Loucy (cell line): ENCODE measurements at regions not wholly inside any gene's neighbourhood (a gene's known extent, or its start where the extent isn't known, plus 50 kb on each side); places are given as distances from the start of the nearest gene placed in this dataset.

ENCODE experiments used
- H2AFZ ChIP-seq: fragments of 200-600 bp; sonication (generic); 2 replicates; pipeline ENCODE4 v1.6.0; 2016; ENCODE audit warnings: antibody characterized with exemption, mild to moderate bottlenecking, low read length, moderate library complexity
- H3F3A ChIP-seq: fragments of 200-600 bp; 2 replicates; pipeline ENCODE4 v1.6.0; 2016; ENCODE audit warnings: antibody characterized with exemption, low read depth, mild to moderate bottlenecking
- H3K27me3 ChIP-seq: fragments of 200-600 bp; sonication (generic); 2 replicates; pipeline ENCODE4 v1.6.1; 2014; ENCODE audit warnings: low read length, mild to moderate bottlenecking; ENCODE audit not compliant: insufficient read depth, poor library complexity, severe bottlenecking
- H3K36me3 ChIP-seq: fragments of 200-600 bp; sonication (generic); 2 replicates; pipeline ENCODE4 v1.6.1; 2016; ENCODE audit warnings: low read length; ENCODE audit not compliant: insufficient read depth
- H3K4me1 ChIP-seq: fragments of 200-600 bp; sonication (generic); 2 replicates; pipeline ENCODE4 v1.5.1; 2014; ENCODE audit warnings: low read length, mild to moderate bottlenecking; ENCODE audit not compliant: insufficient read depth, poor library complexity, severe bottlenecking
- H3K4me2 ChIP-seq: fragments of 200-600 bp; sonication (generic); 2 replicates; pipeline ENCODE4 v1.6.0; 2014; ENCODE audit warnings: antibody characterized with exemption, low read length, low read depth, mild to moderate bottlenecking; ENCODE audit not compliant: poor library complexity, severe bottlenecking
- H3K4me3 ChIP-seq: fragments of 200-600 bp; sonication (generic); 2 replicates; pipeline ENCODE4 v1.5.1; 2014; ENCODE audit warnings: low read length, mild to moderate bottlenecking, mixed read lengths; ENCODE audit not compliant: poor library complexity, severe bottlenecking
- H3K79me2 ChIP-seq: fragments of 200-600 bp; sonication (generic); 2 replicates; pipeline ENCODE4 v1.6.1; 2014; ENCODE audit warnings: low read length; ENCODE audit not compliant: insufficient read depth
- H3K9ac ChIP-seq: fragments of 200-600 bp; sonication (generic); 2 replicates; pipeline ENCODE4 v1.6.0; 2014; ENCODE audit warnings: mild to moderate bottlenecking, low read depth, low read length, moderate library complexity; ENCODE audit not compliant: poor library complexity, severe bottlenecking
- H3K9me2 ChIP-seq: fragments of 200-600 bp; sonication (generic); replicated peaks from 2 replicates; pipeline ENCODE4 v1.6.1; 2016; ENCODE audit warnings: low read depth, low read length, mixed read lengths
- H3K9me3 ChIP-seq: fragments of 200-600 bp; sonication (generic); 2 replicates; pipeline ENCODE4 v1.6.1; 2014; ENCODE audit warnings: mild to moderate bottlenecking, antibody characterized with exemption, low read length, low read depth; ENCODE audit not compliant: insufficient read depth
- H4K20me1 ChIP-seq: fragments of 200-600 bp; sonication (generic); 2 replicates; pipeline ENCODE4 v1.6.0; 2014; ENCODE audit warnings: antibody characterized with exemption, low read length, mild to moderate bottlenecking; ENCODE audit not compliant: insufficient read depth, poor library complexity, severe bottlenecking
- EZH2phosphoT487 ChIP-seq: fragments of 200-600 bp; IDR thresholded peaks from 2 replicates; pipeline ENCODE4 v1.6.1; 2018; ENCODE audit warnings: antibody characterized with exemption, mild to moderate bottlenecking, moderate library complexity, borderline replicate concordance
- TF ChIP-seq, protein P1 (sequence below): fragments of 200-600 bp; sonication (generic); conservative IDR thresholded peaks from 2 replicates; pipeline ENCODE4 v1.5.1; 2014; ENCODE audit warnings: mild to moderate bottlenecking, antibody characterized with exemption, low read length

DNA sequence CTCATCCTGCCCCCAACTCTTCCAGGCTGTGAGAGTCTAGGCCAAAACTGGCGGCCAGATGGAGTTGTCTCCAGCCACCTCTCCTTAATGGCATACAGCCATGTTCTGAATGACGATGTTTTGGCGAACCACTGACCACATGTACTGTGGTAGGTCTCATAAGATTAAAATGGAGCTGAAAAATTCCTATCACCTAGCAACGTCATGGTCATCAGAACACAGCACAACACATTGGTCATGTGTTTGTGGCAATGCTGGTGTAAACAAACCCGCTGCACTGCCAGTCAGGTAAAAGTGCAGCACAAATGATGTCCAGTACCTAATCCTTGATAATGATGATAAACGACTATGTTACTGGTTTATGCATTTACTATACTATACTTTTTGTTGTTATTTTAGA is 290.0 kb upstream of the MKI67 start:
- Histone ChIP-seq H4K20me1 (no peaks in the 10 kb centered on the region), H3K4me3 (no peak overlapping the region), H3K9me2 (no peaks in the 10 kb centered on the region), H3K9ac (no peak overlapping the region), H3K79me2 (no peaks in the 10 kb centered on the region), H3K36me3 (no peaks in the 10 kb centered on the region), H3K9me3 (no peaks in the 10 kb centered on the region; the same call in 1 of the 2 replicates), H2AFZ (no peak overlapping the region), H3K27me3 (no peaks in the 10 kb centered on the region), H3K4me2 (no peak overlapping the region), H3K4me1 (no peaks in the 10 kb centered on the region), H3F3A (no peaks in the 10 kb centered on the region)
- TF ChIP-seq, protein P1, sequence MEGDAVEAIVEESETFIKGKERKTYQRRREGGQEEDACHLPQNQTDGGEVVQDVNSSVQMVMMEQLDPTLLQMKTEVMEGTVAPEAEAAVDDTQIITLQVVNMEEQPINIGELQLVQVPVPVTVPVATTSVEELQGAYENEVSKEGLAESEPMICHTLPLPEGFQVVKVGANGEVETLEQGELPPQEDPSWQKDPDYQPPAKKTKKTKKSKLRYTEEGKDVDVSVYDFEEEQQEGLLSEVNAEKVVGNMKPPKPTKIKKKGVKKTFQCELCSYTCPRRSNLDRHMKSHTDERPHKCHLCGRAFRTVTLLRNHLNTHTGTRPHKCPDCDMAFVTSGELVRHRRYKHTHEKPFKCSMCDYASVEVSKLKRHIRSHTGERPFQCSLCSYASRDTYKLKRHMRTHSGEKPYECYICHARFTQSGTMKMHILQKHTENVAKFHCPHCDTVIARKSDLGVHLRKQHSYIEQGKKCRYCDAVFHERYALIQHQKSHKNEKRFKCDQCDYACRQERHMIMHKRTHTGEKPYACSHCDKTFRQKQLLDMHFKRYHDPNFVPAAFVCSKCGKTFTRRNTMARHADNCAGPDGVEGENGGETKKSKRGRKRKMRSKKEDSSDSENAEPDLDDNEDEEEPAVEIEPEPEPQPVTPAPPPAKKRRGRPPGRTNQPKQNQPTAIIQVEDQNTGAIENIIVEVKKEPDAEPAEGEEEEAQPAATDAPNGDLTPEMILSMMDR, result no peak
- no peak for TF ChIP-seq EZH2phosphoT487

DNA sequence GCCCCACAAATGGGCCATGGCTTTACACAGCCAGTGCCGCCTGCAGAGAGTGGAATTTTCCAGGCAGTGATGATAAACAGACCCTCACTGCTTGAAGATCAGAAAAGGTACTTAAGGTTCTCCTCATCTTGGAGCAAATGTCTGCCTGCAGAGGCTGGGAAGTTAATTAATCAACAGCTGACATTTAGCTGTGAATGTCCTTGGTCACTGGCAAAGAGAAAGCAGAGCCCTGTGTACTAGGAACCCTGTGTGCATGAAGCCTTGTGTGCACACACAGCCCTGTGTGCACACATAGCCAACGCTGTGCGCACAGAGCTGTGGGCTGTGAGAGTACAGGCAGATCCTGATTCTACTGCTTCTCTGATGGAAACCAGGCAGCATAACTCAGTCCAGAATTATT is 291.6 kb upstream of the MKI67 start:
- Histone ChIP-seq H3K79me2 (no peaks in the 10 kb centered on the region), H4K20me1 (no peaks in the 10 kb centered on the region), H2AFZ (no peak overlapping the region), H3K9ac (no peak overlapping the region), H3K9me2 (no peaks in the 10 kb centered on the region), H3K9me3 (no peaks in the 10 kb centered on the region), H3K4me3 (no peak overlapping the region), H3F3A (no peaks in the 10 kb centered on the region), H3K4me2 (no peak overlapping the region), H3K4me1 (no peaks in the 10 kb centered on the region), H3K36me3 (no peaks in the 10 kb centered on the region), H3K27me3 (no peaks in the 10 kb centered on the region)
- TF ChIP-seq, protein P1, result no peak
- TF ChIP-seq EZH2phosphoT487, result no peak

GRCh38 chr10:128418819-128419218 is 292.6 kb upstream of the MKI67 start:
- no peaks in the 10 kb centered on the region for H3K27me3 ChIP-seq
- no peaks in the 10 kb centered on the region for H3K79me2 ChIP-seq
- H3K4me3 ChIP-seq, result no peak overlapping the region
- TF ChIP-seq EZH2phosphoT487, result no peak
- TF ChIP-seq, protein P1, result no peak
- H3K4me2 ChIP-seq, result no peak overlapping the region
- H4K20me1 ChIP-seq, result no peaks in the 10 kb centered on the region
- H3K9me2 ChIP-seq, result no peaks in the 10 kb centered on the region
- H2AFZ ChIP-seq, result no peak overlapping the region
- H3K36me3 ChIP-seq, result no peaks in the 10 kb centered on the region
- H3F3A ChIP-seq, result no peaks in the 10 kb centered on the region
- no peaks in the 10 kb centered on the region for H3K4me1 ChIP-seq
- no peaks in the 10 kb centered on the region for H3K9me3 ChIP-seq
- H3K9ac ChIP-seq, result no peak overlapping the region
